ENCODE measurements at regions not wholly inside any gene's neighbourhood (a gene's known extent, or its start where the extent isn't known, plus 50 kb on each side); places are given as distances from the start of the nearest gene placed in this dataset.

GRCh38 chr12:131443019-131444000 lies 267.6 kb upstream of the SFSWAP start:
- TF ChIP-seq TAF1 (IDR thresholded peaks at IDR 0.05; ENCODE audit: low read depth, low read length) (no peak), POLR2AphosphoS5 (IDR thresholded peaks at IDR 0.05; ENCODE audit: low read depth, low read length) (no peak)

All from GM12891 (cell line).